NOMO-1 treated with DMSO at 0.1 percent for 48 hours (cell line): ENCODE measurements at regions not wholly inside any gene's neighbourhood (a gene's known extent, or its start where the extent isn't known, plus 50 kb on each side); places are given as distances from the start of the nearest gene placed in this dataset.
A peak's percentile ranks its signal among the peaks of the same experiment; 100 is the strongest.

Experiments
- DNase-seq: peaks from one replicate; lab custom pipeline; 2025; ENCODE audit not compliant: unreplicated experiment; lab: John Stamatoyannopoulos, UW

DNA sequence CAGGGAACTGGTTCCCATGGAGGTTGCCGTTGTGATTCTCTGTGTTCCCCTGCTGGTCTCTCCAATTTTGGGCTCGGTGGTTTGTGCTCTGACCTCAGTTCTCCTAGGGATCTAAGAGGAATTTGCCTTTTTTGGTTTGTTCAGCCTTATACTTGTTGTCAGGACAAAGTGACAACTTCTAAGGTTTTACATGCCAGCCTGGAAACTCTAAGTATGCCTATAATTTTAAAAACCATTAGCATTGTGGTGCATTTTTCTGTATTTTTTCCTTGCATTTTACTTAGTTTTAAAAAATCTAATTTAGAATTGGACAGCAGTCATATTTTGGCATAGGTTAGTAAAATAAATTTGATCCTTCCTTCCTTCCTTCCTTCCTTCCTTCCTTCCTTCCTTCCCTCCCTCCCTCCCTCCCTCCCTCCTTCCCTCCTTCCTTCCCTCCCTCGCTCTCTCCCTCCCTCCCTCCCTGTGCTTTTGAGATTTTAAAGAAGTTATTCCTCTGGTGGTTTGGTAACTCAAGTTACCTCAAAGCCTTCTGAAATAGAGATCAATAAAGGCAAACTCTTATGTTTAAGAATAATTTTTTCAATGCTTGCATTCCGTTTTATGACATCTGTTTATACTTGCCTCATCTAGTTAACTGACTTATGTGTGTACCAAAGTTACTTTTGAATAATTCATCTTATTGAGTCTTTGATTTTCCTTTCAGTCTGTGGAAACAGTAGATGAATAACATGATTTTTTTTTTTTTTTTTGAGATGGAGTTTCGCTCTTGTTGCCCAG, 141.3 kb upstream of the RGS17 start:
- no peak for DNase-seq

DNA sequence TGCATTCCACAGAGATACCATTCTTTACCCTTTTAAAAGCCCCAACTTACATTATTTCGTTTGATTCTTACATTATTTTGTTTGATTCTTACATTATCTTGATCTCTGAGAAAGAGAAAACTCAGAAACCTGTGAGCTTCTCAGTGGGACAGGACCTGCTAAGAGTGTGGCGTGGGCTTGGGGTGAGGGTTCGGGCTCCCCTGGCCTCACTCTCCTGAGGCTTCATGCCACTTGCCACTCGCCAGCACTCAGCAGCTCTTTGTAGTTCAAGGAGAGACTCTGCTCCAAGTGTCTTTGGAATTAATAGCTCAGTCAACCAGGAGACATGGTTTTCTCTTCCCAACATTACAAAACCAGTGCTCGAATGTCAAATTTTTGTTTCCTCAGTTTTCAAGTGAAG, 132.4 kb upstream of the RGS17 start:
- DNase-seq = no peak

DNA sequence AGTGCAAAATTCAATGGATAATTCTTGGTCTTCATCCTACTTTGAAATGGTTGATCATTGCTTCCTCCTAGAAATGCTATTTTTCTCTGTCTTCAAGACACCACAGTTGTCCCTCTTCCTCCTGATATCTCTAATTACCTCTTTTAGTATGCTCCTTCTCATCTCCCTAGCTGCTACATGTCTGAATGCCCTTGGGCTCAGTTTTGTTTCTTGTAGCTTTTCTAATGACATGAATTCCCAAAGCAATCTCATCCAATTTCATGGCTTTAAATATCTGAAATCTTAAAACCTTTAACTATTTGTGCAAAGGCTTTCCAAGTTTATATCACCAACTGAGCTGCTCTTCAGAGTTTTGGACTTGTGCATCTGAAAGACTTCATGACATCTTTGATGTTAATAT, 120.2 kb upstream of the RGS17 start:
- DNase-seq = no peak

DNA sequence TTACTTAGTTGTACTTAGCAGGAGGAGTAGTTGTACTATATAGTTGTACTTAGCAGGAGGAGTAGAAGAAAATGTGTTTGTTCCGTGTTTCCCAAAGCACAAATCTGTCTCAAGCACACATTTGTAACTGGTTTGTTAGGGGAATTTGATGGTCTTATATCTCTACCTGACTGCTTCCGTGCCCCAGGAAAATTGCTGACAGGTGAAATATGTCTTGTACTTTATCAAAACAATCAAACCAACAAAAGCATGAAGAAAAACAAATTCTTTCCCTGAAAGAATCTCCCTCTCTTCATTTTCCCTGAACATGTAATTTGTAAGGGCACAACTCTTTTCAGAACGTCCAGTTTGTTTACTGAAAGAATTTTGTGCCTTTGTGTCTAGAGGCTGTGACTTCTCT, 106.6 kb upstream of the RGS17 start:
- DNase-seq = no peak

DNA sequence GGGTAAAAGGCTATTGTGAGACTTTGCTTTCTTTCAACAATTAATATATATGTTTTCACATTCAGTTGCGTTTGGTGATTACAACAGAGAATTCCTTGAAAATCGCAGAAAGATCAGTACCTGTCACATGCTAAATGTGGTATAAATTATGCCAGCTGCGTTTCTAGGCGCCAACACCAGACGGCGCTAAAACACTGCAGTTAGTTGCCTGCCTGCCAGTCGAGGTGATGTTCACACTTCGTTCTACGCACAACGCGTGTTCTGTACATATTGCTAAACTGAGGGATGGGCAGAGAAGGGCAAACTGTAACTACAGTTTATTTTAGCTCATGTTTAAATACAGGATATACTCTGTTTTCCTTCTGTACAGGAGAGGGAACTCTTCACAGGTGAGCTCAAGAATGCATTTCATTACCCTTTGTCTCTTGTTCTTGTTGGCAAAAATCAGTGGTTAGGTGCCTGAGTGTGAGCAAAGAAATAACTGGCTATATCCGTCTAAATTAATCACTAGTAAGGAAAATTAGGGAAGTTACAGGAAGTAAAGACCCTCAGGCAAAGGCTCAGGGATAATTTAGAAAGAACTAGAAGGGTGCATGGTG, 100.1 kb upstream of the RGS17 start:
- DNase-seq = peak; percentile 7

DNA sequence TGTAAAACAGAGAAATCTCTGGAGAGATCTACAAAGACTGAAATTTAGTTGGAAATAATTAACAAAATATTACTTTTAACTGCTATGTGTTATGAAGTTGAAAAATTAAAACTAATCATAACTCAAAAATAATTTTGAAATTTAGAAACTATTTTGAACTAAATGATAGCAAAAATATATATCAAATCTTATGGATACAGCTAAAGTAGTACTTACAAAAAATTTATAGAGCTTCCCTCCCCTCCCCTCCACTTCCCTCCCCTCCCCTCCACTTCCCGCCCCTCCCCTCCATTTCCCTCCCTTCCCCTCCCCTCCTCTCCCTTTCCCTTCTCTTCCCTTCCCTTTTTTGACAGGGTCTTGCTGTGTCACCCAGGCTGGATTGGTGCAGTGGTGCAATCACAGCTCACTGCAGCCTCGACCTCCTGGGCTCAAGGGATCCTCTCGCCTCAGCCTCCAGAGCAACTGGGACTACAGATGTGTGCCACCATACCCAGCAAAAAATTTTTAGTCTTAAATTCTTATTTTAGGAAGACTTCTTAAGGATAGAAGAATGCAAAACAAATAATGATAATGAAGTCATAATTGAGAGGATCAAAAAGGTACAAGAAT, 87.2 kb upstream of the RGS17 start:
- DNase-seq = no peak

DNA sequence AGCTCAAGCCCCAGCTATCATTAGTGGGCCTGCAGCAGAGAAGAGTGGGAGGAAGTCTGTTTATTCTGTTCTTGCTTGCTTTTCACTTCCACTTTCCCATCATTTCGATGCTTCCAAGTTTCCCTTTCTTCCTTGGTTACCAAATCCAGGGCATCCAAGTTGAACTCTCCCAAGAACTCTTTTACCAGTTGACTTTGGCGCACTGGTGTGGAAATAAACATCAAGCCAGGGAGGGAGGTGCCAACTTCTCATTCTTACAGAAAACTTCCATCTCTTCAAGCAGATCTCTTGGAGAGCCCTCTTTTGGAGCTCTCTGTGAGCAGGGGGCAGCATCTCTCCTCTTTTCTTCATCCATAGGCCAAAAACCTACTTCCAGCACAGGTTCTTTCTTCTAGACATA, 85.7 kb upstream of the RGS17 start:
- DNase-seq = no peak

DNA sequence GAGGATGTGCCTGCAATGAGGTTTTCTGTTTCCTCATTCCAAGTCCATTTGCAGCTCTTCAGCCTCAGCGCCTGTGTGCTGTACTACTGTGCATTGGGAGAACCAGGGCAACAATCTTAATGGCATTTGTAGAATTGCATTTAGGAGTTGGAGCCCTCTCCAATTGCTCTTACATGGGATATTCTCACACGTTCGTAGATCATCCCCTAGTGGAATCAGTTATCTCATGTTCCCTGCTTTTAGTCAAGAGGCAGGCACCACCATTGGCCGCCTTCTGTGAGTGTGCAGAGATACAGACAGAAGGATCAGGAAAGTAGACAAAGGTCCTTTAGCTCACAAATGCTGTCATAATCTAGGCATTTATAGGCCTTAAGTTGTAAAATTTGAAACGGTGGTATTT, 84.2 kb upstream of the RGS17 start:
- DNase-seq = no peak

DNA sequence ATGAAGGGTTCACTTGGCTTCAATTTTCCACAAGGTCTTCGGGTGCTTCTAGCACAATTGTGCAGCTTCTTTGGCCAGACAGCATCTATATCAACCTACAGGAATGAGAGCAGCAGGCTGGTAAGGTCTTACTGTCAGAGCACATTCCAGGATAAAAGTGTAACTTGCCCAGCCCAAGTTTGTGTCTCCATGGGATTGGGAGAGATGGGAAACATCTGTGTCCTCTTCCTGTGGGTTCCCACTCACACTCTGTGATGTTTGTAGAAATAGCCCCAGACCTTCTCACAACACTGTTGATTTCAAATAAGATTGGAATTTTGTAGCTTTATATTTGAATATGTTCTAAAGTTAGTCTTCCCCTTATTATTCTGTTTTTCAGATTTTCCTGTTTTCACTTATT, 83.4 kb upstream of the RGS17 start:
- DNase-seq = no peak

DNA sequence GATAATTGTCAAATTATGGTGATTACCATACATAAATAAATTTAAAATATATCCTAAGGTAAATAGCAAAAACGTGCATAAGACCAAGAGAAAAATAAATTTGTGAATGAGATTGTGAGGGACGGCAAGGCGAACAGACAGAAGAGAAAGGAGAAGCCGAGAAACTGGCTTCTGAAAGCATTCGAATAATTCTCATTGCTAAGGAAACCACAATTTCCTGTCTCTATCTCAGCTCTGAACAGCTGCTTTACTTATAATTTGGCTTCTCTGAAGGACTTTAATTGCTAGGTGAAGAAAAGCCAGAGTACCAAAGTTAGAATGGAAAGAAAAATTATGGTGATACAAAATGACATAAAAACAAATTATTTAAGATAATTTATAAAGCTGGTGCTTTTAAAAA, 79.0 kb upstream of the RGS17 start:
- peak; percentile 44 for DNase-seq

DNA sequence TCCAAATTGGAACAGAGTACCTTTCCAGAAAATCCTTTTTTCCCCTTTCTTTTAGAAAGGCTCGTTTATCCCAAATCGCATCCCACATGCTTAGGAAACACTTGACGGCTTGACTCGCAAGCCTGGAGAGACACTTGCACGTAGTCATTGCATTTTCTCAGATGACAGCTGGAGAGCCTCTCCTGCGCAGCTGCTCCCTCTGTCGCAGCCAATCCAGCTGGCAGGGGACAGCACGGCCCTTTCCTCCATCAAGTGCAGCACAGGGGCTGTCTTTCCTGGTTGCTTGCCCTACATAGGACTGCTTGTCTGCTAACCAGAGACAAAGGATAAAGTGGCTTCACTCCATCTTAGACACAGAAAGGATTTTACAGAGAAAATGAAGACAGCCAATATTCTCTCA, 77.6 kb upstream of the RGS17 start:
- DNase-seq = no peak

DNA sequence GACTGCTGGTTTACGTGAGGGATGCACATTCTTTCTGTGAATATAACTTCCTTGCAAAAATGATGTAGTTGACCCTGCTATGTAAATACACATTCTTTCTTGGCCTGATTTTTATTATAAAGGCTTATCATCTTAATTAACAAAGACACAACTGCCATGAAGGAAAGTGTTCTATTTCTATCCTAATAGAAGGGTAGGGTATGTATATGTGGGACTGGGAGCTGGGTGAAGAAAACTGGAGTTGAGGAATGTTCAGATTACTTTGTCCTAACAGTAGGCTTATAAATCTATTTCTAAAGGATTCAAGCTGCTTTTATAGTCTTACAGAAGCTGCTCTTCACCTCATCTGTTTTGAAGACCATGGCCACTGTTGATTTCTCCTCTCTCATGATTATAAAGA, 76.5 kb upstream of the RGS17 start:
- no peak for DNase-seq

DNA sequence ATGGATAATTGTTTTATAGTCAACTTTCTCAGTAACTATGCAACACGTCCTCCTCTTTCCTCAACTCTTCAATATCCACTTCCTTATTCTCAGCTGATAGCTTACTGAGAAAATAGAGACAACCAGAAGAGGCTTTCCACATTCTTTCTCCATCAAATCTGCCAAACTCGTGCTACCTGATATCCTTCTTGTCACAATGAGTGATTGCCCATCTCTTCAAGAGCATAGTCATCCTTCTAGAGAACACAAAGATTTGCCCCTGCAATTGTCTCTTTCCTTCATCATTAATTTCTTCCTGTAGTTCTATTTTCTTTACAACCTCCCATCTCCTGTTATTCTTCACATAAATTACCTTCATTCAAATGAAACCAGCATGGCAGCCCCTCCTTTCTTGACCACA, 75.9 kb upstream of the RGS17 start:
- no peak for DNase-seq

DNA sequence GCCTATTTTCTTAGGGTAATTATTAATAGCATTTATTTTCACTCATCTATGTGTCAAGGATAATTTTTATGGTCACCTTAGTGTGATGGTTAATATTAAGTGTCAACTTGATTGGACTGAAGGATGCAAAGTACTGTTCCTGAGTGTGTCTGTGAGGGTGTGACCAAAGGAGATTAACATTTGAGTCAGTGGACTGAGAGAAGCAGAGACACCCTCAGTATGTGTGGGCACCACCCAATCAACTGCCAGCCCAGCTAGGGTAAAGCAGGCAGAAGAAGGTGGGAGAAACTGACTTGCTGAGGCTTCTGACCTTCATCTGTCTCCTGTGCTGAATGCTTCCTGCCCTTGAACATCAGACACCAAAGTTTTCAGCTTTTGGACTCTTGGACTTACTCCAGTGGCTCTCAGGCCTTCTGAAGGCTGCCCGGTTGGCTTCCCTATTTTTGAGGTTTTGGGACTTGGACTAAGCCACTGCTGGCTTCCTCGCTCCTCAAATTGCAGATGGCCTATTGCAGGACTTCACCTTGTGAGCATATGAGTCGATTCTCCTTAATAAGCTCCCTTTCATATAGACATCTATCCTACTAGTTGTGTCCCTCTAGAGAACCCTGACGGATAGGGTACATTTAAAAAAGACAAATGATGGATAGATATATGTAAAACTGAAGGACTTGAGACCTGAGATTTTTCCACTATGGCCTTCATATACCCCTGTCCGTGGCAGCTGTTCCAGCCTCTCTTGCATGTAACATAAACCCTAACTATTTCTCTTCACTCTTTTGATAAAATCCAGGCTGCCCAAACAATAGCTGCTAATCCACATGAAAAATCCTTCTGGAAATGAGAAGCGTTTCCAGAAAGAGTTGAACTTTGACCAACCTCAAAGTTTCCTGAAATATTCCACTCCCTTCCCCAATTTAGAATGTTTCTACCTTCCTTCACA, 62.1 kb upstream of the RGS17 start:
- DNase-seq = no peak

DNA sequence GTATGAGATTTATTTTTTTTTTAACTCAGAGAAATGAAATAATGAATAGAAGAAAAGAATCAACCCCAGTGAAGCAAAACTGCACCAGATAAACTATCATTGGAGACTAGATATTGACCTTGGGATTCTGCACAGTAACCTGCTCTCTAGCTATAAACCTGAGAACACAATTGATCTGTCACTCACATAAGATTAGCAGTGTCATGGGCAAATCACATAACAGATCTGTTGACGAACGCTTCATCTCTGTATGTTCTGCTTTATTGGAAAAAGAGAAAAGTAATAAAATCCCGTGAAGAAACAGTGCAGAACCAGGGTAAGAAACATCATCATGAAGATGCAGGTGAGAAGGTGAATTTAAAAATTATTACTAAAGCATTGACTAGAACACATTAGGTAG, 52.8 kb upstream of the RGS17 start:
- DNase-seq = no peak
